NOMO-1 treated with DMSO at 0.1 percent for 48 hours (cell line): ENCODE measurements at regions not wholly inside any gene's neighbourhood (a gene's known extent, or its start where the extent isn't known, plus 50 kb on each side); places are given as distances from the start of the nearest gene placed in this dataset.

Experiments
- DNase-seq: peaks from one replicate; lab custom pipeline; 2025; ENCODE audit not compliant: unreplicated experiment; lab: John Stamatoyannopoulos, UW

DNA sequence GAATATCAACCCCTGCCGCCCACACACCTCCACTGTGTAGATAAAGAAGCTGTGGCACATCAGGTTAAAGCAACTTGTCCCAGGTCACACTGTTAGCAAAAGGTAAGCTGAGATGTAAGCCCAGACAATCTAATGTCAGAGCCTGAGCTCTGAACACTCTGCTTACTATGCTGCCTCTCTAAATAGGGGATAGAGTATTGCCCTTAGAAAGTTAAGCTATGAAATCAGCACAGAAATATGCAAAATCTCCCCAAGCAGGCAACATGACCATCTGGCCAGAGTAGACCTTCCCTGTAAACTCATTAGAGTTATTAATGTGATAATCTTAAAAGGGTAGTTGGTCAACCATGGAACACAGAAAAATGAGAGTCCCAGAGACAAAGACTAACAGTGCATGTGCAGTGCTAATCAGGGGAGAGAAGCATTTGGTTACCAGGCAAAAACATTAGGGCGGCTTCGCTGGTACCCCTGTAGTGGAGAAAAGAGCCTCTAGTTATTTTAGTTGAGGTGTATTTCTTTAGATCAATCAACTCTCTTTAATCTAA, 171.0 kb downstream of the BTG1 start:
- no peak for DNase-seq

DNA sequence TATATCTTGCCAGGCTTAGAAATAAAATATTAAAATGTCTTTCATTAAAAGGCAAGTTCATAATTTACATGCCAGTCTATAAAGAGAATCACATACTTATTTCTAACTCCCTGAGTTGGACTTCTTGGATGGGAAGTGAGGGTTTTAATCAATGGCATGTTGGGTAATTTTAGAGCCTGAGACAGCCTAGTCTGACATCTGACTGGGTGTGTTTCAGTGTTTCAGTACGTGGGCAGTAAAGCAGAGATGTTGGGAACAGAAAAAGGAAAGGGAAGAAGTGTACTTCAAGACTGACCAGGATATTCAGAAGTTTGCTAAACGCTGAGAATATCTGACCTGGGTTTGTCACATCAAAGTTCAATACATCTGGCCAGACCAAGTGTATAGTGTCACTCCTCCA, 171.8 kb downstream of the BTG1 start:
- DNase-seq, result no peak

DNA sequence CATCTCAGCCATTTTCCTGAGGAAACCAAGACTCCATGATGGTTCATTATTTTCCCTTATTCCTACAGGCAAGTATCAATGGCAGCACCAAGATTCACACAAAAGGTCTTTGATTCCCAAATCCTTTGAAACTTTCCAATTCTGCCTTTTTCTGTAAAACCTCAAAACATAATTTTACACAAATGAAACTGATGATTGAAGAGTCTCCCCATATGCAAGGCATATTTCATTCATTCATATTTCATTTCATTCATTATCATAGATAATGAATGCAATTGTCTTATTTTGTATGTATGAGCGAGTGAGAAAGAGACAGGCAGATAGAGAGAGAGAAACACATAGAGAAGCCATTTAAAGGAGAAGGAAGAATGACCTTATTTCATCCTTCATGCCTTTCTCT, 172.8 kb downstream of the BTG1 start:
- DNase-seq, result no peak

DNA sequence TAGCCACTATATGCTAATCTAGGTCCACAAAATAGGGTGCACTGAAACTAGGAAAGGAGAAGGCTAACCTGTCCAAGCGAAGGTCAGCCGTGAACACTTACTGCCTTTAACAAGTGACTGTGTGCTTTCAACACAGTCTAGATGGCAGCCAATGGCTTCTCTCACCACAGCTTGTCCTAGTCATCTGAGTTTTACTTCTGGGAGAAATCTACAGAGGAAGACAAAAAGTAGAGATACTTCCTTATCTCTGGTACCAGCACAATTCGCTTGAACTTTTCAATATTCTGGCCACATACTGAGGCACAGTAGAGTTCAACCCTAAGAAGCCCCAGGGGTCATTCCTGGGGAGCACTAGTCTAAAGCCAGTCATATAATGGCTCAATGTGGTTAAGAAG, 176.9 kb downstream of the BTG1 start:
- no peak for DNase-seq

DNA sequence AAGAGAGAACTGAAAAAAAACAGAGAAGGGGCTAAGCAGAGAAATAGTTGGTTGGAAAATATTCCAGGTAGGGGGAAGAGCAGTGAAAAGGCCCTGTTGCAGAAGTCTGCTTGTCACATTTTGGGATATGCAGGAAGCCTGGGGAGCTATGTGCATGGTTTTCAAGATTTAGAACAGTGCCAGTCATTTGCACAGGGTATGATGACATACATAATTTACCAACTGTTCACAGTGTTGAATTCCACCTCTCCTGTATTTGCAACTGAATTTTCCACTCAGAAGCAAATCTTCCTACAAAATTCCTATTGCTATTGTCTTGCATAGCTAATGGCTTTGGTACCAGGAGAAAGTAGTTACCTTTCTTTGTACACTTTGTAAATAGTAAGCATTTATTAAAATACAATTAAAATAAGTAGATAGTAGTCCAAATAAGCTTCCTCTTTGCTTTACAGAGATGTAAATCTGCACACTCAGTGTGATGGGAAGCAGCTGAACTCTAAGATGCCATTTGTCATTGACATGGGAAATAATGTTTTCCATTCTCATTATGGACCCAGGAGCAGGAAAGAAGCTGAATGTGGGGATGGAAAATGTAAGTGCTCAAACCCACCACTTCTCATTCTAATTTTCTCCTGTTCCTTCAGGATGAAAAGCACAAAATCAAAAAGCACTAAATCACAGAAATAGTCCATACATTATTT, 177.4 kb downstream of the BTG1 start:
- no peak for DNase-seq

DNA sequence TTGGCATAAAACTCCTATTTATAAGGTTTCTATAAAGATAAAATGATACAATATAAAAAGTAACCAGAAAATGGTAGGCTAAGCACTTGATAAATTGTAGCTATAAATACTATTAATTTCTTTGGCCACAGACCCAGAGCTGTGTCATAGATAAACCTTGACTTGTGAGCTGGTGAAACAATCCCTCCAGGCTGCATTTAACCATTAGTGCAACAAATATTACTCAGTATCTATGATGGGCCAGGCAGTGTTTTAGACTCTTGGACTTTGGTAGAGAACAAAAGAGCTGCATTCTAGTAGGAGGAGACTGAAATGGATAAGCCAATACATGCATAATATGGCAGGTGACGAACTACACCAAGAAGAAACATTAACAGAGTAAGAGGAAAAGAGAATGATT, 178.1 kb downstream of the BTG1 start:
- no peak for DNase-seq

DNA sequence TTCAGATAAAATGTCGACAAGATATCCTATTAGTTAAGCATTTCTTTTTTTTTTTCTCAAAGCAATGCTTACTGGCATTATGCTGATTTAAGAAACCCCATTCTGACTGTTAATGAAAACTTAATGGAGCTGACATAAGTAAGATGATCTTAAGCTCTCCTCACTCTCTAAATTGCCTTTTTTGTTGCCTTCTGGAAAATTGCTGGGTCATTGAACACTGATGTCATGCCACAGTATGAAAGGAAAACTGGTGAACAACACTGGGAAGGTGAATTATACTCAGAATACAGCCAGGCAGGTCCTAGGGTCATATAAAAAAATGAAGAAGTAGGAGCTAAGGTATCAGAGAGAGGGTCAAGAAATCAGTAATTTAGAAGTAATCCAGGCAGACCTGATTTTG, 179.9 kb downstream of the BTG1 start:
- no peak for DNase-seq

DNA sequence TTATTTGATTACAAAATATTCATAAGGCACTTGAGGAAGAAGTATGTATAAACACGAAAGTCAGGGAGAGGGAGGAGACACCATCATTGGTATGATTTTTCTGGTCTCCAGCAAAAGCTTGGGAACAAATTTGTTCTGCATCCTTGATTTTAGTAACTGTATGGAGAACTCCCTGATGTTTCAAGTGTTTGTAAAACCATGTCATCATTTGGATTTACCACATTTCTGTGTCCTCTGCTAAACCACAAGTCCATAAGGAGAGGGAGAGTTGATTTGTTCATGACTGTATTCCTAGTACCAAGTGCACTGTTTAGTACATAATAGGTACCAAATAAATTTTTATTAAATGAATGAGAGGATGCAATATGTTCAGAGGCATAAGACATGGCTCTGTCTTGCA, 181.1 kb downstream of the BTG1 start:
- DNase-seq, result no peak

DNA sequence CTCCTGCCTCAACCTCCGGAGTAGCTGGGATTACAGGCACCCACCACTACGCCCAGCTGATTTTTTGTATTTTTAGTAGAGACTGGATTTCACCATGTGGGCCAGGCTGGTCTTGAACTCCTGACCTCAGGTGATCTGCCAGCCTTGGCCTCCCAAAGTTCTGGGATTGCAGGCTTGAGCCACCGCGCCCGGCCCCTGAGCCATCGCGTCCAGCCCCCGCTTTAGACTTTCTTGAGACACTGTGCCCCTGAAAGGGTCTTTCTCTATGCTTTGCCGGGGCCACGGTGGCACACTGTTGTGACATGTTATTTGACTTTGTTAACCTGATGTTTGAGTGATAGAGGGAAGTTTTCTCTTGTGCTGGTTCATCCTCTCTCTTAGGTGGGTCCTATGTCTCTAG, 186.4 kb downstream of the BTG1 start:
- DNase-seq, result no peak

DNA sequence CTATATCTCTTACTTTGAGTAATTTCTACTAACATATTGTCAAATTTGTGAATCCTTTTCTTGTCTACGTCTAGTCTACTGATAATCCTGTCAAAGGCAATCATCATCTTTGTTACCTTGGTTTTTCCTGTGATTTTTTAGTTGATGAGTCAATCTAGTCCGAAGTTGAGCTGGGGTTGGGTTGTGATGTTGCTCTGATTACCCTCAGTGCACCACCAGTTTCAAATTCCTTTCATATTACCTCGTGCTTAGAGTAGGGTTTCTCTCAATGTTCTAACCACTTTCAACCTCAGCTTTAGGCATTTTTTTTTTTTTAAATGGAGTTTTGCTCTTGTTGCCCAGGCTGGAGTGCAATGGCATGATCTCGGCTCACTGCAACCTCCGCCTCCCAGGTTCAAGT, 186.8 kb downstream of the BTG1 start:
- DNase-seq, result no peak

DNA sequence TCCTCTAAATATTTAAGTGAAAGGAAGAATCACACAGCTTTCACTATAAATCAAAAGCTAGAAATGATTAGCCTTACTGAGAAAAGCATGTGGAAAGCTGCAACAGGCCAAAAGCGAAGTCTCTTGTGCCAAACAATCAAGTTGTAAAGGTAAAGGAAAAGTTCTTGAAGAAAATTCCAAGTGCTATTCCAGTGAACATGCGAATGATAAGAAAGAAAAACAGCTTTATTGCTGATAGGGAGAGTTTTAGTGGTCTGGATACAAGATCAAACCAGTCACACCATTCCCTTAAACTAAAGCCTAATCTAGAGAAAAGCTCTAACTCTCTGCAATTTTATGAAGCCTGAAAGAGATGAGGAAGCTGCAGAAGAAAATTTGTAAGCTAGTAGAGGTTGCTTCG, 190.9 kb downstream of the BTG1 start:
- DNase-seq, result no peak

DNA sequence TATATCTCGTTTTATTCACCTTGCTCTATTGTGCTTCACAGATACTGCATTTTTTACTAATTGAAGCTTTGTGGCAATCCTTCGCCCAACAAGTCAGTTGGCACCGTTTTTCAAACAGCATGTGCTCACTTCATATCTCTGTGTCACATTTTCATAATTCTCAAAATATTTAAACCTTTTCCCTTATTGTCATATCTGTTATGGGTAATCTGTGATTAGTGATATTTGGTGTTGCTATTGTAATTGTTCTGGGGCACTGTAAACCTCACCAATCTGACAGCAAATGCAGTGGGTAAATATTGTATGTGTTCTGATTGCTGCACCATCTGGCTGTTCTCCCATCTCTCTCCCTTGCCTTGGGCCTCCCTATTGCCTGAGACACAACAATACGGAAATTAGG, 191.3 kb downstream of the BTG1 start:
- DNase-seq, result no peak

DNA sequence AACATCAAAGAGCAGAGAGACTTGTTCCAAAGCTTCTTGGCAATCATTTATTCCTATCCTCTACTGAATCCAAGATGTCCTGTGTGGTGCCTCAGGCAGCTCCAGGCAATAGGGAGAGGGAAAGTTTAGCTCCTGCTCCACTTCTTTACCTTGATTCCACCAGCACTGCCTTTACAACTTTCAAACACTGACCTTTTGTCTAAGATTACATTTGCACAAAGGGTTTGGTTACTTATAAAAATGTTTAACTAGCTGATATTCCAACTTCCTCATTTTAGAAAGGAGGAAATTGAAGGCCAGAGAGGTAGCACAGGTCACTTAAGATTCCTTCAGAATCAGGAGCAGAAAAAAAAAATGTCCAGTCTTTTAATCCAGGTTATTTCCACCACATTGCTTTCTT, 192.7 kb downstream of the BTG1 start:
- DNase-seq, result peak; percentile 32

DNA sequence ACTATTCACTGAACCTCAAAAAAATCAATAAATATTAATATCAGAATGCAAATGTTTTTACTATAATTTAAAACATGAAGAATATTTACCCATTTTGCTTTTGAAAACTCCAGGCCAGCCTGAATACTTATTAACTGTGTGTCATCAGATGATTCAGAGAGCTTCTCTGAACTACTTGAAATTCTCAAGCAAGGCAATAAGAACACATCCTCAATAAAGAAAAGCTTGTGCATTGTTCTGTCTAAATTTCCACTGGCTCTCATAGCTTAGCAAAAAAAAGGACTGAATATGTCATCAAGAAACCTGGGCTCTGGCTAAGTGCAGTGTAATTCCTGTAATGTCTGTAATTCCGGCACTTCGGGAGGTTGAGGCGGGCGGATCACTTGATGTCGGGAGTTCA, 194.1 kb downstream of the BTG1 start:
- no peak for DNase-seq

DNA sequence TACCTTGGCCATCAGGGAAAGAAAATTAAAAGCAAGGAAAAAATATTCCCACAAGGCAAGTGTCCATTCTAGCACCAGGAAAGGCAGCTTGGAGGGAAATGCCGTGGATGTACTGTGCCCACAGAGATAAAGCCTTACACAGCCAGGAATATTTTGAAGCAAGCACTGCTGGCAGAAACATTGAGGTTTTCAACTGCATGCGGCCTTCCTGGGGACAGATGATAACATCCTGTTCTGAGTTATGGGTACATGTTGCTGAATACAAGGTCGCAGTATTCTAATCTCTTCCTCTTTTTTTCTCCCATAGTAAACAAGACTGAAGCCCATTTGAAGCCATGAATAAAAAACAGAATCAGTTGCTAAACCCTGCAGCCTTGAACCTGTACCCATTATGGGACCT, 197.1 kb downstream of the BTG1 start:
- no peak for DNase-seq

DNA sequence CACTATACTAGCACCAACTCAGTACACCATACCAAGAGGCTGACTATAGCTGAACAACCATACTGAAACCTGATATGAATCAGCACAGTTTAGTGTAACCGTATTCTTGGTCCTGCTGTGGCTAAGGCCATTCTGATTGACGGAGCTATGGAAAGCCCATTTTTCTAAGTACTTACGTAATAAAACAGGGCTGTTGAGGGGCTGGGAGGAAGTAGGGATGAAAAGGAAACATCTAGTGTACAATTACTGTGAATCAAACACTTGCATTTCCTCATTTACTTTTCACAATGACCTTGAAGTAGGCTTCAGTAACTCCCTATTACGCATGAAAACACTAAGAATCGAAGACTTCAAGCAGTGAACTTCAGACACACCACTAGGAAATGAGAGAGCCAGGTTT, 198.2 kb downstream of the BTG1 start:
- DNase-seq, result peak; percentile 93

DNA sequence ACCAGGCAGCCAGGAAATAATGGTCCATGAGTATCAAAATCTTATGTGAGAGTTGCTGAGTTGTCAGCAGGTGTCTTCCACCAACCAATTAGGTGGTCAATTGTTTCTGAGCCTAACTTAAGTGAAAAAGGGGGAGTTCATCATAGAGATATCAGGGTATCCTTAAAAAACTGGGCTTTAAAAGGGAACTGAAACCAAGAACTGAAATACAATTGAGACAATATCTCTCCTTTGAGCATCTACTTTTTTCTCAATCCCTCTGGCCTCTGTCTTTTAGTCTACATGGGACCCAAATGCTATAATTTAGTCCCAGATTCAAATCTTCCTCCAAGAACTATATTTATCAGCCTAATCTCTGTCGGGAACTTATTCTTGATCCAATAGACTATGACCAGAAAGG, 201.0 kb downstream of the BTG1 start:
- DNase-seq, result peak; percentile 9

DNA sequence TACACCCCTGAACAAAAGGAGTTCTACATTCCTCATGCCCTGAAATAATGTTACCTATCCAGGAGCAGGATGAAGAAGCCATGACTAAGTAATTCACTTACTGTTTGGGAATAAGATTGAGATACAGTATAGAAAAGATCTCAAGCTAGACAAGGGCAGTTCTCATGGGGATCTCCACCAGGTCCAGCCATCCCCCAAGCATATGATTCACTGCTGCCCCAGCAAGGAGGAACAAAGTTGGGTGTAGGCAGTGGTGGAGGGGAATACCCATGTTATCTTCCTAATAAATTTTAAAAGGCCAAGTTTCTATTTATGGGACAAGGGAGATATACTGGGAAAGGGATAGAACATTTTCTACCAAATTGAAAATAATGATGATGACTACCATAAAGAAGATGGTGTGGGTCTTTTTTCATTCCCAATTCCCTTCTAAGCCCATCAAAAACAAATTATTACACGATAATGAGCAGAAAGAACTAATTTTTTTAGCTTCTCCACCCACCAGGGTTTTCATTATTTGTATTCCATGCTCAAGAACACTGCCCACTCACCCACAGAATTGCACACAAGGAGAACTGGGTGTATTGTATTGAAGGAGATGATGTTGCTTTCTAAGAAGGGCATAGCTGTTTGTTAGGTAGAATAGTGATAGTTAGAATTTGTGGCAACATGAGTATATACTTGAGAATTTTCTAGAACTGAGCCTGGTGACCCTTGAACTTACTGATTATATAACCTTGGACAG, 204.6 kb downstream of the BTG1 start:
- no peak for DNase-seq

DNA sequence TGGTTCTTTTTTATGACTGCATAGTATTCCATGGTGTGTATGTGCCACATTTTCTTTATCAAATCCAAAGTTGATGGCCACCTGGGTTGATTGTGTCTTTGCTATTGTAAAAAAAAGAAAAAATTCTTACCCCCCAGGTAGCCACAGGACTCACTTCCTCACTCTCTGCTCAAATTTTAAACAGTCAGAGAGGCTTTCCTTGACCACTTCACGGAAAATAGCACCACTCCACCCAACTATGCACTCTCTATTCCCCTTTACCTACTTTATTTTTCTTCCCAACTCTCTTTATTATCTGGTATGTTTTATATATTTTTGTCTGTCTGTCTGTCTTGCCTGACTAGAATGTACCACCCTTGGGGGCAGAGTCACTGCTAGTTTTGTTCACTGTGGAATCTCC, 205.3 kb downstream of the BTG1 start:
- DNase-seq, result no peak

DNA sequence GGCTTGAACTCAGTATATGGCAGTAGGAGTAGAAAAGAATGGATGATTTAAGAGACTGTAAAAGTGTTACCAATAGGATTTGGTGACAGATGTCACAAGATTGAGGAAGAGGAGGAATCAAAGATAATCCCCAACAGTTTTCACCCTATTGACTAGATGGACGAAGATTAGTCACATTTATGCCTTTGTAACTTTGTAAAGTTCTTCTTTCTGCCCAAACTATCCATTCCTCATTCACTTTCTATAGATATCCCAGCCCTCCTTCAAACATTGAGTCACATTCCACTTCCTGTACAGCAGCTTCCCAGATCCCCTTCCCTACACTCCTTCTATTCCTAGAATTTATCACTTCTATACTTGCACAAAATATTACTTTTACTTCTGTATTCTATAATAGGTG, 207.9 kb downstream of the BTG1 start:
- no peak for DNase-seq

DNA sequence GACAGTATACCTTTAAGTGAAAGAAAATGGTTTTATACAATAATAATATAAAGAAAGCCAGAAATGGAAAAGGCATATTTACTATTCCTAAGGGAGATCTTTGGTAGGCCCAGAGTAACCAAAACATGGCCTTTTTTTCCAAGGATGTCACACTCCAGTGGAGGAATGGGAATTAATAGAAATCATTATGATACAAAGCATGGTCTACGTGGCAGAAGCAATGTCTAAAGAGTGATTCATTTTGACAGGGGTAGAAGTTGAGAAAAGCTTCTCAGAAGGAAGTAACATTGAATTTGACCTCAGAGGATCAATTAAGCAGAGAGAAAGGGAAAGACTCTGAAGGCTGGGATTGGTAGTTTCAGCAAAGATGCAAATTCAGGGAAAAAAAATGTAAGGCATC, 208.6 kb downstream of the BTG1 start:
- DNase-seq, result no peak

DNA sequence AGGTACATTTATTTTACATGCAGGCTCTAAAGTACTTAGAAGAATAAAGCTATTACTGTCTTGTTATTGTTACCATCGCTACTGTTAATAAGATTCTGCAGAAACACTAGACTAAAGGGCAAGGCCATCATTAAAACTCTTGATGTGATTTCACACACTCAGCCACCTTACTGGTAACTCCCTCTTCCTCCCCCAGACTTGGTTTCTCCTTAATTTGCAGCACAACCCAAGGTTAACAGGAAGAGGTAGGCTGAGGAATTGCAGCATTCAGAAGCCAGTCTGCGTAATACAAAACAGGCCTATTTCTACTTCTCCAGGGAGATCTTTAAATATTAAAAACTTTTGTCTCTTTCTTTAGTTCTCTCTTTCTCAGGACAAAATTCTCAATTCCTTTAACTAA, 210.3 kb downstream of the BTG1 start:
- no peak for DNase-seq

DNA sequence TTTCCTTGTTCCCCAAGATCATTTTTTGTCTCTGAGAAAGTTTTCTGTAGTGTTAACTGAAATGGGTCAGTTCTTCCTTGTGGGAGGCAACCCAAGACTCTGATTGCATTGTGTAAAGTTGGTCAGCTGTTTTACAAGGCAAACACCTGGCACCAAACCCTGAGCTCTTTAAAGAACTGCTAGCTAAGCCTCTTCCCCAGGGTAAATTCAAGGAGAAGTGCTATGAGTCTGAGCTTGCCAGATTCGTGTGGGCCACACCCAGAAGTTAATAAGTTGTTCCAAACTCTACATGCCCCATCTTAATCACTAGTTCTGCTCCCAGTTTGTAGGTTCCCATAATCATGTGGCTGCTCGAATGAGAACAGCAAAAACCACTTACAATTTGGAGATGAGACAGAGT, 214.5 kb downstream of the BTG1 start:
- no peak for DNase-seq
